Ovary (tissue), 3 donors: ENCODE measurements at regions not wholly inside any gene's neighbourhood (a gene's known extent, or its start where the extent isn't known, plus 50 kb on each side); places are given as distances from the start of the nearest gene placed in this dataset.

Experiments used
- EP300 ChIP-seq: sonication (generic); formaldehyde crosslinking; IDR thresholded peaks from one replicate; pipeline ENCODE4 v1.6.1; 2017; ENCODE audit warnings: antibody characterized with exemption
- POLR2A ChIP-seq: fragments of 450-650 bp; IDR thresholded peaks from one replicate; pipeline ENCODE4 v1.6.1; 2017; ENCODE audit warnings: antibody characterized with exemption, mild to moderate bottlenecking, moderate library complexity
- TF ChIP-seq, protein P1 (sequence below), 3 donors: fragments of 450-650 bp in 2 of 3; fragments of 200-600 bp in 1 of 3; IDR thresholded peaks; one replicate each; pipeline versions ENCODE4 v1.5.1 to v1.8.0; 2016 to 2022; ENCODE audit warnings: antibody characterized with exemption in 3 of 3, mild to moderate bottlenecking in 1 of 3
- donor health status: DM: no; HTN: no; CAD: no.

DNA sequence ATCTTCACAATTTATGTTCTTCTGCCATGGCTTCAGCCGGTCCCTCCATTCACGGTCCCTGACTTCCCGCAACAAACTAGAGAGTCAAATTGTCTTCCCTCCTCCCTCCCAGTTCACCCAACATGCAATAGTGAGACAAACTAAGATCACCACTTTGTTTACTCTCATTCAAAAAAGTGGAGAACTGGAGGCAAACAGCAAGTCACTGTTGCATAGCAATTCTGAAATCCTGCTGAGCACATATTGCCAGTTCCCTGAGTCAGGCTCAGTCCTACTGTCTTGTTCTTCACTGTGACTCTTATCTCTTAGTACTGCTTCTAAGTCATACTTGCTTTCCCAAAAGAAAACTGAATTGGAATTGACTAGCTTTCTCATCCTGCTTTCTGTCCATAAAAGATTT lies 287.2 kb upstream of the SASH1 start:
- TF ChIP-seq, protein P1, sequence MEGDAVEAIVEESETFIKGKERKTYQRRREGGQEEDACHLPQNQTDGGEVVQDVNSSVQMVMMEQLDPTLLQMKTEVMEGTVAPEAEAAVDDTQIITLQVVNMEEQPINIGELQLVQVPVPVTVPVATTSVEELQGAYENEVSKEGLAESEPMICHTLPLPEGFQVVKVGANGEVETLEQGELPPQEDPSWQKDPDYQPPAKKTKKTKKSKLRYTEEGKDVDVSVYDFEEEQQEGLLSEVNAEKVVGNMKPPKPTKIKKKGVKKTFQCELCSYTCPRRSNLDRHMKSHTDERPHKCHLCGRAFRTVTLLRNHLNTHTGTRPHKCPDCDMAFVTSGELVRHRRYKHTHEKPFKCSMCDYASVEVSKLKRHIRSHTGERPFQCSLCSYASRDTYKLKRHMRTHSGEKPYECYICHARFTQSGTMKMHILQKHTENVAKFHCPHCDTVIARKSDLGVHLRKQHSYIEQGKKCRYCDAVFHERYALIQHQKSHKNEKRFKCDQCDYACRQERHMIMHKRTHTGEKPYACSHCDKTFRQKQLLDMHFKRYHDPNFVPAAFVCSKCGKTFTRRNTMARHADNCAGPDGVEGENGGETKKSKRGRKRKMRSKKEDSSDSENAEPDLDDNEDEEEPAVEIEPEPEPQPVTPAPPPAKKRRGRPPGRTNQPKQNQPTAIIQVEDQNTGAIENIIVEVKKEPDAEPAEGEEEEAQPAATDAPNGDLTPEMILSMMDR (IDR thresholded peaks at IDR 0.05), result no peak
- TF ChIP-seq POLR2A, result no peak
- TF ChIP-seq EP300, result no peak
